GM12874 (cell line): ENCODE measurements at regions not wholly inside any gene's neighbourhood (a gene's known extent, or its start where the extent isn't known, plus 50 kb on each side); places are given as distances from the start of the nearest gene placed in this dataset.

Source experiments
- TF ChIP-seq, protein P1 (sequence below): IDR thresholded peaks from 2 replicates; pipeline ENCODE4 v1.5.1; 2011; ENCODE audit warnings: low read depth, mild to moderate bottlenecking, control low read depth, low read length, moderate library complexity; ENCODE audit not compliant: insufficient read depth

DNA sequence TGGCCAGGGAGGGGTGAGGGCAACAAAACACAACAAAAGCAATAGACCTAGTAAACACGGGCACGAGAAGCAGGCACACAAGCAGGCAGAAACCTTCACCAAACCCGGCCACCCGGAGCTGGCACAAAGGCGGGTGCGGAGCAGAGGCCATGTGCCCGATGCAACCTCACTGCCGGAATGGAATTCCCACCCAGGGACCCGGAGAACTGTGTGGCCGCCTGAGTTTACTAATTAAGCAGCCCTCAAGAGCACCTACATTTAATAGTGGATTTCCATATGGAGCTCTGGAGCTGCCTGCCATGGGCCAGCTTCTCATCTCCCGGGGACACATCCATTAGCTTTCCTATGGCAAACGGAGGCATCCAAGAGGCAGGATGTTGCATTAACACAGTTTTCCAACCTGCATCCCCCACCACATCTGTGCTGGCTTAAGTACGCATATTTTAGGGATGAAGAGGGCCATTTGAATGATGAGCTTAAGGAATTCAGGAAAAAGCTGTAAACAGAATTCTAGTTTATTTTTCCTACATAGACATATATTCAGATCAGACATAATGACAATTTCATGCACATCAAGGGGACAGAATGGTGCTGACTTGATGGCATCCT is 104.5 kb upstream of the SMIM21 start:
- TF ChIP-seq, protein P1, sequence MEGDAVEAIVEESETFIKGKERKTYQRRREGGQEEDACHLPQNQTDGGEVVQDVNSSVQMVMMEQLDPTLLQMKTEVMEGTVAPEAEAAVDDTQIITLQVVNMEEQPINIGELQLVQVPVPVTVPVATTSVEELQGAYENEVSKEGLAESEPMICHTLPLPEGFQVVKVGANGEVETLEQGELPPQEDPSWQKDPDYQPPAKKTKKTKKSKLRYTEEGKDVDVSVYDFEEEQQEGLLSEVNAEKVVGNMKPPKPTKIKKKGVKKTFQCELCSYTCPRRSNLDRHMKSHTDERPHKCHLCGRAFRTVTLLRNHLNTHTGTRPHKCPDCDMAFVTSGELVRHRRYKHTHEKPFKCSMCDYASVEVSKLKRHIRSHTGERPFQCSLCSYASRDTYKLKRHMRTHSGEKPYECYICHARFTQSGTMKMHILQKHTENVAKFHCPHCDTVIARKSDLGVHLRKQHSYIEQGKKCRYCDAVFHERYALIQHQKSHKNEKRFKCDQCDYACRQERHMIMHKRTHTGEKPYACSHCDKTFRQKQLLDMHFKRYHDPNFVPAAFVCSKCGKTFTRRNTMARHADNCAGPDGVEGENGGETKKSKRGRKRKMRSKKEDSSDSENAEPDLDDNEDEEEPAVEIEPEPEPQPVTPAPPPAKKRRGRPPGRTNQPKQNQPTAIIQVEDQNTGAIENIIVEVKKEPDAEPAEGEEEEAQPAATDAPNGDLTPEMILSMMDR: no peak

DNA sequence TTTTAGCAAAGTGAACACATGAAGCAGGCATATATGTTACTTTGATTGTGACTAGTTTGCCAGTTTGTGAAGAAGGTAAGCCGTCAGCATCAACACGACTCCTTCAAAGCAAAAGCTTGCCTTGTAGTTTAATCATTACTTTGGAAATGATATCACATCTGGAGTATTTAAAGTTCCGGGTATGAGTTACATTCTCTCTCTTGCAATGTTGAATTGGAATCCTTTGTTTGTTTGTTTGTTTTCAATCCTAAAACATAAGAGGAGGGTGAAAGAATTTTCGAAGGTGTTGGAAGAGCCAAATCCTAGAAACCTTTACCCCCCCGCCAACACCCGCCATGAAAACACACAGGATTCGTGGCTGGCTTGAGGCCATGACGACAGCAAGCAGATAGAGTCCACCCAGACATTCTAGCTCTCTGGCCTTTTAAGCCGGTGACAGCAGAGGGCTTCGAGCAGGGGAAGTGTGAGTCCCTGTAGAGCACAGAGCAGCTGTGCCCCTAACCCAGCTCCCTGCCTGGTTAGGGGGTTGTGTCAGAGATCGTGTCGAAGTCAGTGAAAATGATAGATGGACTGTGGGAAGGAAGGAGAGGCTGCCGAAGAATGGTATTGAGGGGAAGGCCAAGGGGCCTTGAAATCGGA is 103.8 kb upstream of the SMIM21 start:
- TF ChIP-seq, protein P1: no peak

DNA sequence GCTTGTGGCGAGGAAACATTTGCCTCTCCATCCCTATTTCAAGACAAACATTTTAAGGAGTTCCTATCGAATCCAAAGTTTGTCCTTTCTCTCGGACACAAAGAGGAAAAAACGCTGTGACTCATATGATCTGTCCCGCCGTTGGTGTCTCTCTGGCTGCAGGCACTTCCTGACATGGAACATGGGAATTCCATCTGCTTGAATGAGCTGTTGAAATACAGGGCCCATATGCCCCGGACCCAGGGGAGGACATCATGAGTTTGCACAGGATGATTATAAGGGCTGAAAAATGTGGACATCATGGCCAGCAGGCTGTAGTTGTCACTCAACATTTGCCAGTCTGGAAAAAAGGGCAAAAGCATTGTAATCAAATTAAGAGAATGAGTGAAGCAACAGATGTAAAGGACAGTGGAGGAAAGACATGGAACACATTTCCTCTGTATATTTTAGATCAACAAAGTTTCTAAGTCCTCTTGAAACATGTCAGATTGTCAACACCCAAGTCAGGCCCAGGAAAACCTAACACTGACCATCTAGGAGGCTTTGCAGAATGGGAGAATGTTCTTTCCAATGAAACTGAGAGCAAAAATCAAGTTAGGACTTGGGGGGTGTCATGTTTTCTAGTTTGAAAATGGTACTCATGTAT is 103.2 kb upstream of the SMIM21 start:
- TF ChIP-seq, protein P1: no peak

DNA sequence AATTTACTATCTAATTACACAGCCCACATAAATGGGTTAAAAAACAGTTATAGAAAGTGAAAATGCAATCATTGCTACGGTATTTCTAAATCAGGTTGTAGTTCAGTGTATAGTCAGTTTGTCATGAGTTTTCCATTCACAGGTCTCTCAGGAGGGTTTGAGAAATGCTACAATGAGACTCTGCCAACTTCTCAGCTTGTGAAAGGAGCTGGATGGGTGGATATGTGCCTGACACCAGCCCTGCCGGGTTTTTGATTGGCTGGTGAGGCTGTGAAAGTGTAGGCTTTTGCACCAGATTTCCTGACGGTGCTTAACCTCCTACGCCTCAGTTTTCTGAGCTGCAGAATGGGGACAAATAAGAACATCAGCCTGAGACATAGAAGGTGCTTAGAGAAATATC is 102.6 kb upstream of the SMIM21 start:
- TF ChIP-seq, protein P1: no peak

DNA sequence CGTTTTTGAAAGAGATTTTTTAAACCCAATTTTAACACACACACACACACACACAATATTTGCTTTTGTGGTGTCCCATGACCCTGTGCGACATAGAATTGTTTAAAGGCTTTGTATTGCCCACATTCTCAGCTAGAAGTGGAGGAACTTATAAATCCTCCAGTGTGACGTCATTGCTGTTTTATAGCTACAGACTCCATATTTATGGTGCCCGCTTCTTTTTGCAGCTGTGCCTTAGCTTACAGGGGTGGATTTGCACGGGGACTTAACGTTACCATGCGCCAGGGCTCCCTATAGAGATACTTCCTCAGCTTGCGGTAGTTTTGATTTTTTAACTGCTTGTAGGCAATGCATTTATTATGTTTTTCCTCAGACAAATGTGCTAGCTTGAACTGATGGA is 101.9 kb upstream of the SMIM21 start:
- TF ChIP-seq, protein P1: no peak

DNA sequence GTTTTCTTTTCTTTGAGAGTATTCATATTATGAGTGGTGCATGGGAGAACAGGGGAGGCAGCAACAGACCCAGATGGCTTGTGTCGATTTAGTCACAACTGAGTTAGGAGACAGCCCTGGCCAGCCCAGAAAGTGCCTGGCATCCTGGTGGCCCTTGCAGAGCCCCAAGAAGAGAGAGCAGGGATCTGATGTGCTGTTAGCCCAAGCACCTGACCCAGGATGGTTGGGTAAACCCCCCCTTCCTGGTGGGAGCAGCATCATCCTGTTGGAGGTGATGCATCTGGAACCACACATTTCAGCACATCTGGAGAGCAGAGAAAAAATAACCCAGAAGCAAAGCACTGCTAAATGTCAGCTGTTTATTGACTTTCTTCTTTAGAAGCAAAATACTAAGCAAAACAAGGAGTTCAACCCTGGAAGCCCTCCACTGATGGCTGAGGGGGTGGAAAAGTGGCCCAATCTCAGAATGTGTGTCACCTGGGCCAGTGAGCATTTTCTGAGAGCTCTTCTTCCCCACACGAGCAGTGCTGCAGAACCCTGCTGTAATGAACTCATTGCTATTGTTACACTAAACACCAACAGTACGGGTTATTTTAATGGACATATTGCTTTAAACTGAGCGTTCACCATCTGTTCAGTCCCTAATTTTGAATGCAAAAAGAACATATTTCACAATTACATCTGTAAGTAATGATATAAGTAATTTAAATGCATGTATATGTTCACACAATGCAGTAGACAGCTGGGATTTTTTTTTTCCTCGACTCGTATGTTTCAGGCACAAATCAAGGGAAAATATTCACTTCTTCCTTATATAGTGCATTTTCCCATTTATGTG is 100.6 kb upstream of the SMIM21 start:
- TF ChIP-seq, protein P1: no peak

DNA sequence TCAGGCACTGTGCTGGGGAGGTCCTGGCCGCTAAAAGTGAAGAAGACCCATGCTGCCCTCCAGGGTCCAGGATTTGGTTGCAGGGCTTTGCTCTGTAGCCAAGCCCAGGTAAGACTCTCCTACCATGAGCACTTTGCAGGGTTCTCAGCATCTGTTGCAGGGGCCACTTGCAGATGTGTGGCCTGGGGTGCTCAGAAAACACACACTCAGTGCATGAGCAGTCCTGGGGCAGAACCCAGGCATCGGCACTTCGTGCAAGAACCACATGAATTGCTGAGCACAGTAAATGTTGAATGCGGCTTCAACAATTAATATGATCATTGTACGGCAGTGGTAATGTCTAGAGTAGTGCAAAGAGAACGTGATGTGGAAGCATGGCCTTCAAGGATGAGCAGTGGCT is 98.5 kb upstream of the SMIM21 start:
- TF ChIP-seq, protein P1: no peak
